ENCODE measurements at regions not wholly inside any gene's neighbourhood (a gene's known extent, or its start where the extent isn't known, plus 50 kb on each side); places are given as distances from the start of the nearest gene placed in this dataset.
"Not testable (repeated sequence)": the region's sequence is repeated elsewhere in the genome, so short reads cannot be mapped to it uniquely, and the experiment has no call there.

DNA sequence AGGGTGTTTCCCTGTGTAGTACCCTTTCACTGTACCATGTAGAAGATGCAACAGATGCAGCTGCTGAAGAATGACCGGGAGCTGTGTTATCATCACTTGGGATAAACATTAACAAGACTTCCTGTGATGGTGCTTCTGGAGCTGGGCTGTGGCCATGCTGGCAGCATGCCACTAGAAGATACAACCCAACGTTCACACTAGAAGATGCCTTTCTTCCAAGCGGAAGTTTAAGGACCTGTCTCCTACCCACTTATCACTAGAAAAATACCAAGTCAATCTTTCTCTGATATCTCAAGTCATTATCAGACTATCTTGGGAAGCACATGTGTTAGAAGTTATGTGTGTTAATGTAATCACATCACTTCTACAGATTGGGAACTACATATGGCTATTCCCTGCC is 953.5 kb downstream of the CNTNAP5 start:
- no peaks in the 10 kb centered on the region for H3K36me3 Mint-ChIP-seq (ENCODE audit: low read depth)
- ChIA-PET CTCF (no interaction called here), POLR2A (no interaction called here)
- no peaks in the 10 kb centered on the region for H3K27me3 Mint-ChIP-seq
- no peak for TF ChIP-seq CTCF (IDR thresholded peaks at IDR 0.05)
- no peak overlapping the region for H3K4me3 Mint-ChIP-seq
- H3K9me3 Mint-ChIP-seq: no peaks in the 10 kb centered on the region
- no peaks in the 10 kb centered on the region for H3K4me1 Mint-ChIP-seq (ENCODE audit: low read depth)
- H3K27ac Mint-ChIP-seq: no peak overlapping the region
- no peak for DNase-seq
- no peak for ATAC-seq
- intact Hi-C loops (cut with micrococcal nuclease): no loop called here

DNA sequence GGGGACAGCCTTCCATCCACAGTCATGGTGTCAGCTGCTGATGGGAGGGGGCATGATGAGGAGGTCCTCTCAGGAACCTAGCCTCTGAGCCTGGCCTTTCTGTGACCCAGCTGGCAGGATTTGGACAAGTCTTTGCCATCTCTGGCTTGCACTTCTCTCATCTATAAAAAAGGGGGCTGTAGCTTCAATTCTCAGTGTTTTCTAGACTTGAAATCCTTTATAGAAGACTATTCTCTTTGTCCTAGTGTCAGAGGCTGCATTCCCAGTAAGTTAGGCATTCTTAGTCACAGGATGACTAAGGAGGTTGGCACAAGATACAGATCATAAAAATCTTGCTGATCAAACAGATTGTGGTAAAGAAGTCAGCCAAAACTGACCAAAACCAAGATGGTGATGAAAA is 958.5 kb downstream of the CNTNAP5 start:
- ChIA-PET CTCF (no interaction called here), POLR2A (no interaction called here)
- Mint-ChIP-seq H3K27me3 (no peaks in the 10 kb centered on the region), H3K9me3 (peaks cover 6% of the 10 kb centered on the region), H3K27ac (no peak overlapping the region), H3K4me3 (no peak overlapping the region), H3K4me1 (ENCODE audit: low read depth) (no peaks in the 10 kb centered on the region), H3K36me3 (ENCODE audit: low read depth) (no peaks in the 10 kb centered on the region)
- DNase-seq (no peak), ATAC-seq (no peak)
- TF ChIP-seq CTCF (IDR thresholded peaks at IDR 0.05): no peak
- intact Hi-C loops (cut with micrococcal nuclease): no loop called here

DNA sequence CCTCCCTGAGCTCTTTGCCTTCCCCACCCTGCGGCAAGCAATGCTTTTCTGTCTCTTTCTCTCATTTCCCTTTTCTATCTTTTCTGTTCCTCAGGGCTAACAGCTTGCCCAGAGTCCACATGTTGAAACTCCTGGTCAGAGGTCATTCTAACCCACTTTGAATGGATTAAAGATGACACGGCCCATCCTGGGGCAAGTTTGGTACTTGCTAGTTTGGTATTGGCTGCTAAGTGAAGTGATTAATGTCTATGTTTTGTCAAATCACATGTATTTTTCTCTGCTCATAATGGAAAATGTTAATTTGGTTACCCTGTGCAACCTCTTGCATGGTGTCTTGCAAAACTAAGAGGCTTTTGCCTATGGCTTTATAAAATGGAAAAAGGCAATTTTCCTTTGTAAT is 960.2 kb downstream of the CNTNAP5 start:
- ATAC-seq: no peak
- intact Hi-C loops (cut with micrococcal nuclease): no loop called here
- ChIA-PET CTCF (no interaction called here), POLR2A (no interaction called here)
- no peak for DNase-seq
- peaks cover 6% of the 10 kb centered on the region for H3K9me3 Mint-ChIP-seq
- no peaks in the 10 kb centered on the region for H3K27me3 Mint-ChIP-seq
- H3K36me3 Mint-ChIP-seq (ENCODE audit: low read depth): no peaks in the 10 kb centered on the region
- H3K27ac Mint-ChIP-seq: no peak overlapping the region
- TF ChIP-seq CTCF (IDR thresholded peaks at IDR 0.05): no peak
- H3K4me3 Mint-ChIP-seq: no peak overlapping the region
- H3K4me1 Mint-ChIP-seq (ENCODE audit: low read depth): no peaks in the 10 kb centered on the region

- no peak overlapping the region for H3K4me3 Mint-ChIP-seq
- DNase-seq (no peak), ATAC-seq (no peak)
- no peak overlapping the region for H3K27ac Mint-ChIP-seq
- CTCF ChIA-PET: no interaction called here
- no peaks in the 10 kb centered on the region for H3K27me3 Mint-ChIP-seq
- no peak for TF ChIP-seq CTCF (IDR thresholded peaks at IDR 0.05)
- H3K36me3 Mint-ChIP-seq (ENCODE audit: low read depth): no peaks in the 10 kb centered on the region
- POLR2A ChIA-PET: no interaction called here
- intact Hi-C loops (cut with micrococcal nuclease): no loop called here
- no peaks in the 10 kb centered on the region for H3K4me1 Mint-ChIP-seq (ENCODE audit: low read depth)
- peaks cover 9% of the 10 kb centered on the region for H3K9me3 Mint-ChIP-seq
Measured at GRCh38 chr2:124986136-124986535, 961.0 kb downstream of the CNTNAP5 start.

DNA sequence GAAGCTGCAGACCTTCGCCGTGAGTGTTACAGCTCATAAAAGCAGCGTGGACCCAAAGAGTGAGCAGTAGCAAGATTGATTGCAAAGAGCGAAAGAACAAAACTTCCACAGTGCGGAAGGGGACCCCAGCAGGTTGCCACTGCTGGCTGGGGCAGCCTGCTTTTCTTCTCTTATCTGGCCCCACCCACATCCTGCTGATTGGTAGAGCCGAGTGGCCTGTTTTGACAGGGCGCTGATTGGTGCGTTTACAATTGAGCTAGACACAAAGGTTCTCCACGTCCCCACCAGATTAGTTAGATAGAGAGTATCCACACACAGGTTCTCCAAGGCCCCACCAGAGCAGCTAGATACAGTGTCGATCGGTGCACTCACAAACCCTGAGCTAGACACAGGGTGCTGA is 961.8 kb downstream of the CNTNAP5 start:
- H3K4me3 Mint-ChIP-seq; DNase-seq; H3K4me1 Mint-ChIP-seq (ENCODE audit: low read depth); H3K9me3 Mint-ChIP-seq; intact Hi-C loops (cut with micrococcal nuclease); H3K27me3 Mint-ChIP-seq; H3K27ac Mint-ChIP-seq; CTCF ChIA-PET; POLR2A ChIA-PET; H3K36me3 Mint-ChIP-seq (ENCODE audit: low read depth); ATAC-seq: not testable (repeated sequence)

- H3K4me1 Mint-ChIP-seq (ENCODE audit: low read depth); H3K9me3 Mint-ChIP-seq; CTCF ChIA-PET; H3K27ac Mint-ChIP-seq; H3K4me3 Mint-ChIP-seq; intact Hi-C loops (cut with micrococcal nuclease); DNase-seq; H3K27me3 Mint-ChIP-seq; POLR2A ChIA-PET; ATAC-seq; H3K36me3 Mint-ChIP-seq (ENCODE audit: low read depth): not testable (repeated sequence)
Measured at GRCh38 chr2:124987436-124987835, 962.3 kb downstream of the CNTNAP5 start.

Measured in activated CD8-positive, alpha-beta T cell treated with anti-CD3 and anti-CD28 coated beads for 36 hours (primary cell).